ENCODE measurements at regions not wholly inside any gene's neighbourhood (a gene's known extent, or its start where the extent isn't known, plus 50 kb on each side); places are given as distances from the start of the nearest gene placed in this dataset.

DNA sequence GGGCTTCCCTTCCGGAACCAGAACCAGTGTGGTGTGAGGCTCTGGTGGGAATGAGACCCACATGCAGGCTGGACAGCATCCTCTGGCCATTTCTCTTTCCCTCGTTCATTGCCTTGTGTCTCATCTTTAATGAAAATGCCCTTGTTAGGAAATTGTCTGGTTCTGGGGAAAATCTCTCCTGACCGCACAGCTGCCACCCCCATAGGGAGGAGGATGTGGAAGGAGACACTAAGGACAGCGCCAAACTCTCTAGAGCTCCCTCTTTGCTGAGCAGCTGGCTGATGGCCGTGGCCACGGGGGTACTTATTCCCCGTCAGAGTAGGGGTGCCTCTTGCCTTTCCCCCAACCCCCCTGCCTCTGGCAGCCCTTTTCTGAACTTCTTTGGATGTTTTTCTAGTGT lies 297.6 kb upstream of the C2CD4B start:
- no peak overlapping the region for H3K4me3 ChIP-seq (ENCODE audit: control insufficient read depth, low read depth, low read length)
- no peak for DNase-seq (ENCODE audit: low read depth)
- TF ChIP-seq, protein P1, sequence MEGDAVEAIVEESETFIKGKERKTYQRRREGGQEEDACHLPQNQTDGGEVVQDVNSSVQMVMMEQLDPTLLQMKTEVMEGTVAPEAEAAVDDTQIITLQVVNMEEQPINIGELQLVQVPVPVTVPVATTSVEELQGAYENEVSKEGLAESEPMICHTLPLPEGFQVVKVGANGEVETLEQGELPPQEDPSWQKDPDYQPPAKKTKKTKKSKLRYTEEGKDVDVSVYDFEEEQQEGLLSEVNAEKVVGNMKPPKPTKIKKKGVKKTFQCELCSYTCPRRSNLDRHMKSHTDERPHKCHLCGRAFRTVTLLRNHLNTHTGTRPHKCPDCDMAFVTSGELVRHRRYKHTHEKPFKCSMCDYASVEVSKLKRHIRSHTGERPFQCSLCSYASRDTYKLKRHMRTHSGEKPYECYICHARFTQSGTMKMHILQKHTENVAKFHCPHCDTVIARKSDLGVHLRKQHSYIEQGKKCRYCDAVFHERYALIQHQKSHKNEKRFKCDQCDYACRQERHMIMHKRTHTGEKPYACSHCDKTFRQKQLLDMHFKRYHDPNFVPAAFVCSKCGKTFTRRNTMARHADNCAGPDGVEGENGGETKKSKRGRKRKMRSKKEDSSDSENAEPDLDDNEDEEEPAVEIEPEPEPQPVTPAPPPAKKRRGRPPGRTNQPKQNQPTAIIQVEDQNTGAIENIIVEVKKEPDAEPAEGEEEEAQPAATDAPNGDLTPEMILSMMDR (conservative IDR thresholded peaks at IDR 0.05; ENCODE audit: control insufficient read depth, insufficient read depth, low read depth, low read length): no peak

DNA sequence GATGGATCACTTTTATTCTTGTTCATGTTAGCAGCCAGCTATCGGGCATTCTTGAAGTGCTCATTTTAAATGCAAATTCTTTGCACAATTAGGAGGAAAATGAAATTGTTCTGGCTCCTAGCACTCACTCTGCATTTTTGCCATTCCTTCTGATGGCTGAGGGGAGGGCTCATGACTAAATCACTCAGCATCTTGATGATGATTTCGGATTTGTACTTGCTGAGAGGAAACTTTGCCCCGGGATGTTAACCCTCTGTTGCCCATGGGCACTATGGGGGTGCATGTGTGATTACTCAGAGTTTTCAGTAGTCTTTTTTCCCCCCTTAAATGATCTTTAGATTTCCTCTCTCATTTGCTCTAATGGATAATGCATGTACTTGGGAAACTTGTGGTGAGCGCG lies 299.6 kb upstream of the C2CD4B start:
- DNase-seq (ENCODE audit: low read depth): peak; percentile 49
- TF ChIP-seq, protein P1 (conservative IDR thresholded peaks at IDR 0.05; ENCODE audit: control insufficient read depth, insufficient read depth, low read depth, low read length): no peak
- H3K4me3 ChIP-seq (ENCODE audit: control insufficient read depth, low read depth, low read length): no peak overlapping the region

DNA sequence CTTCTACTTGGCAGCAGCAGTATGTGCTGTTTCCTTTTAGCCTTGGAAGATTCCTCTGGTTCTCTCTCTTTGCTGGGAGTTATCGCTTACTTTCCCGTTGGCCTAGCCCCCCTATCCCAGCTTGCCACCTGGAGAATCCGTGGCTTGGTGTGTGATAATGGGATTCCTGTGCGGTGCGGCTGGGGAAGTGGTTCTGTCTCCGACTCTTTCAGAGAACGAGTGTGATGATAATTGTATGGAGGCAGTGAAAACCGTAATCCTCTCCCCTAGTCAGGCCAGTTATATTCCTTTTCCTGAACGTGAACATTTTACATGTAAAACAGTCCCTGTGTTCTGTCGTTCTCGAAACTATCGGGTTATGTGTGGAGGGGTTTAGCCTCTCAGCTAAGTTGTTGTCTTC lies 300.1 kb upstream of the C2CD4B start:
- TF ChIP-seq, protein P1 (conservative IDR thresholded peaks at IDR 0.05; ENCODE audit: control insufficient read depth, insufficient read depth, low read depth, low read length): no peak
- DNase-seq (ENCODE audit: low read depth): no peak
- no peak overlapping the region for H3K4me3 ChIP-seq (ENCODE audit: control insufficient read depth, low read depth, low read length)

DNA sequence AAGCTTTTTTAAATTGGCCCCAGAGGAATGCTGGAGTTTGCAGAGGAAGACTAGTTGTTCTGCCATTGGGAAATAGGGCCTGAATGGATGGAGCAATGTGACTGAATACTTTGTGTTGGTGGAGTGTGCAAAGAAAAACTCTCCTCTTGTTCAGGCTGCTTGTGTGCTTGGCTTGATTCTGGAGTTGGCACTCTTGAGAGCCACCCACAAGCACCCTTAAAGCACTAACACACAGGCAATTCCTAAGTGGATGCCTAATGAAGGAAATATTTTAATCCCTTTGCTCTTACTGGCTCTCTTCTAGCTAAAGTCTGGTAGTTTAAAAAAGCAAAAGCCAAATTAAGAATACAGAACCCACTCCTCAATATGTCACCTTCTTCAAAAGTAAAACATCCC lies 304.4 kb upstream of the C2CD4B start:
- TF ChIP-seq, protein P1 (conservative IDR thresholded peaks at IDR 0.05; ENCODE audit: control insufficient read depth, insufficient read depth, low read depth, low read length): no peak
- H3K4me3 ChIP-seq (ENCODE audit: control insufficient read depth, low read depth, low read length): no peak overlapping the region
- DNase-seq (ENCODE audit: low read depth): peak; percentile 51

- DNase-seq (ENCODE audit: low read depth): peak; percentile 90
- TF ChIP-seq, protein P1 (conservative IDR thresholded peaks at IDR 0.05; ENCODE audit: control insufficient read depth, insufficient read depth, low read depth, low read length): no peak
- no peak overlapping the region for H3K4me3 ChIP-seq (ENCODE audit: control insufficient read depth, low read depth, low read length)
Observed at GRCh38 chr15:62469874-62470688, 305.0 kb upstream of the C2CD4B start.

DNA sequence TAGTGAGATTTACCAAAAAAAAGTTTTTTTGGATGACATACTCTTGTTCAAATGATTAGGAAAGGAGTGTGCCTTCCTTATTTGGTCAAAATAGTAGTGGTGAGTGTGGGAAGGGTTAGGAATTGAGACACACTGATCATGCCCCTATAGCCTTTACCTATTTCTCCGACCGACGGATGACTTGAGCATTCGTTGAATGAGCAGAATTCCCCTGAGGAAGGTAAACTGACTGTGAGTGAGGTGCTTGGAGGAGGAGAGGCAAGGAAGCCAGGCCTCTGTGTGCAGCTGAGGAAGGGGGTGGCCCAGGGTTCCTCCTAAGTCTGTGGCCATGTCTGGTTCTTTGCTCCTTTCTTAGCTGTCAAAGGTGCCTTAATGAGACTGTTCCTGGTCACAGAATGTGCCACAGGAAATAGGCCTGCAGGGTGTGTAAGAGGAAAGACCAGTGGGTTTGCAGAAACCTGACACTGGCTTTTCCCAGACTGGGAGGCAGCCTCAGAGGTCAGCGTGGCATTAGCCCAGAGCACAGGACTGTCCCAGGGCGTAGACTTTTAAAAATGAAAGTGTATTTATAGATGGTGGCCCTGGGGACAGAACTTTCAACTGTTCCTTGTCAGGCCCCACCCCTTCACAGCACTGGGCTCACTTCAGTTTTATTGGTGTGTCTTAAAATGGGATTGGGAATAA lies 307.7 kb upstream of the C2CD4B start:
- DNase-seq (ENCODE audit: low read depth): no peak
- TF ChIP-seq, protein P1 (conservative IDR thresholded peaks at IDR 0.05; ENCODE audit: control insufficient read depth, insufficient read depth, low read depth, low read length): no peak
- H3K4me3 ChIP-seq (ENCODE audit: control insufficient read depth, low read depth, low read length): no peak overlapping the region
